Stomach (tissue), 8 donors: ENCODE measurements at regions not wholly inside any gene's neighbourhood (a gene's known extent, or its start where the extent isn't known, plus 50 kb on each side); places are given as distances from the start of the nearest gene placed in this dataset.

Experiments used
- DNase-seq, 2 donors: peaks; one replicate each; pipeline versions ENCODE4 v3.0.0 to v3.0.0-alpha.2; 2013 to 2019
- H3K27ac ChIP-seq, 5 donors: fragments of 200-600 bp in 4 of 5; sonication (generic) in 4 of 5; one replicate each; pipeline ENCODE4 v1.5.1; 2013 to 2019; ENCODE audit warnings: mild to moderate bottlenecking in 1 of 5, moderate library complexity in 1 of 5
- H3K27me3 ChIP-seq, 3 donors: fragments of 200-600 bp; sonication (generic); one replicate each; pipeline ENCODE4 v1.5.1; 2017 to 2019; ENCODE audit warnings: mixed run types in 1 of 3
- H3K36me3 ChIP-seq, 4 donors: fragments of 200-600 bp; sonication (generic); 1 replicate in 3 of 4; 2 replicates in 1 of 4; pipeline ENCODE4 v1.5.1; 2016 to 2019
- H3K4me1 ChIP-seq, 4 donors: fragments of 200-600 bp; sonication (generic); one replicate each; pipeline ENCODE4 v1.5.1; 2016 to 2019
- H3K4me3 ChIP-seq, 4 donors: fragments of 200-600 bp; sonication (generic) in 3 of 4; one replicate each; pipeline ENCODE4 v1.5.1; 2016 to 2019; ENCODE audit warnings: mild to moderate bottlenecking in 1 of 4
- H3K9me3 ChIP-seq, 4 donors: fragments of 200-600 bp; sonication (generic); one replicate each; pipeline ENCODE4 v1.5.1; 2016 to 2019
- EP300 ChIP-seq: sonication (generic); formaldehyde crosslinking; IDR thresholded peaks from one replicate; pipeline ENCODE4 v1.6.1; 2017; ENCODE audit warnings: antibody characterized with exemption
- POLR2A ChIP-seq, 4 donors: fragments of 450-650 bp; IDR thresholded peaks; one replicate each; pipeline ENCODE4 v1.6.1; 2016; ENCODE audit warnings: antibody characterized with exemption in 4 of 4, control low read depth in 2 of 4, mild to moderate bottlenecking in 1 of 4, moderate library complexity in 1 of 4
- POLR2AphosphoS5 ChIP-seq, 3 donors: sonication (generic); formaldehyde crosslinking; IDR thresholded peaks; one replicate each; pipeline ENCODE4 v1.6.1; 2016; ENCODE audit warnings: antibody characterized with exemption in 3 of 3
- whole genome bisulfite sequencing, 5 donors: extraction: QIAGEN DNeasy Blood & Tissue Kit in 3 of 5; methylation state at CpG; one replicate each; pipeline versions ENCODE4 v1.1.5 to v1.1.7; 2013 to 2018; 5-methylcytosine and 5-hydroxymethylcytosine counted together
- intact Hi-C: fragments of 100-400 bp; cut with DNase I; formaldehyde crosslinking; loops from one replicate; pipeline ENCODE4 v1.15.1; 2023; ENCODE audit warnings: low total_unique reads
- TF ChIP-seq, protein P1 (sequence below), 7 experiments: fragments of 450-650 bp in 4 of 7; fragments of 200-600 bp in 3 of 7; sonication (generic) in 3 of 7; IDR thresholded peaks; one replicate each; pipeline ENCODE4 v1.5.1; 2016 to 2019; ENCODE audit warnings: antibody characterized with exemption in 7 of 7, control low read depth in 2 of 7, mild to moderate bottlenecking in 1 of 7
- donor health status: healthy with polysubstance abuse.
- donor health status: Bipolar disorder and iron deficiency.
- donor health status: healthy.

DNA sequence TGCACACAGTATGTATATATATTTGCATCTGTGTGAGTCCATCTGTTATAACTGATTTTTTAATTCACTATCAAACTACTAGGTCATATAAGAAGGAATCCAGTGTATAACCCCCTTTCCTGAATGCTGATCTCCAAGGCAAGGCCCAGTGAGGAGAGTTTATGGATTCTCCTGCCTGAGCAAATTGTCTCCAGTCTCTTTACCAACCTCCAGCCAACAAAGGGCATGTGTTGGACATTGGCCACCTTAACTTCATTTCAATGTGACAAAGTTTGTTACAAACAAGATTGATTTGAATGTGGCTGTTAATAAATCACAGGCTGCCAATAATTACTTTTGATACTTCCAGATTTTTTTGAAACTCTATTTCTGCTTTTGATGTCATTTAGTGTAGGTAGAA, 191.6 kb downstream of the HAO1 start:
- Histone ChIP-seq H3K36me3 (no peaks in the 10 kb centered on the region), H3K27me3 (no peaks in the 10 kb centered on the region), H3K27ac (no peak overlapping the region), H3K4me3 (no peak overlapping the region), H3K9me3 (peaks cover 0 to 9% (median 4%) of the 10 kb centered on the region in 4 donors), H3K4me1 (no peaks in the 10 kb centered on the region)
- intact Hi-C loops, result no loop called here
- no peak for DNase-seq
- no peak for TF ChIP-seq EP300
- TF ChIP-seq, protein P1, sequence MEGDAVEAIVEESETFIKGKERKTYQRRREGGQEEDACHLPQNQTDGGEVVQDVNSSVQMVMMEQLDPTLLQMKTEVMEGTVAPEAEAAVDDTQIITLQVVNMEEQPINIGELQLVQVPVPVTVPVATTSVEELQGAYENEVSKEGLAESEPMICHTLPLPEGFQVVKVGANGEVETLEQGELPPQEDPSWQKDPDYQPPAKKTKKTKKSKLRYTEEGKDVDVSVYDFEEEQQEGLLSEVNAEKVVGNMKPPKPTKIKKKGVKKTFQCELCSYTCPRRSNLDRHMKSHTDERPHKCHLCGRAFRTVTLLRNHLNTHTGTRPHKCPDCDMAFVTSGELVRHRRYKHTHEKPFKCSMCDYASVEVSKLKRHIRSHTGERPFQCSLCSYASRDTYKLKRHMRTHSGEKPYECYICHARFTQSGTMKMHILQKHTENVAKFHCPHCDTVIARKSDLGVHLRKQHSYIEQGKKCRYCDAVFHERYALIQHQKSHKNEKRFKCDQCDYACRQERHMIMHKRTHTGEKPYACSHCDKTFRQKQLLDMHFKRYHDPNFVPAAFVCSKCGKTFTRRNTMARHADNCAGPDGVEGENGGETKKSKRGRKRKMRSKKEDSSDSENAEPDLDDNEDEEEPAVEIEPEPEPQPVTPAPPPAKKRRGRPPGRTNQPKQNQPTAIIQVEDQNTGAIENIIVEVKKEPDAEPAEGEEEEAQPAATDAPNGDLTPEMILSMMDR (IDR thresholded peaks at IDR 0.05), result no peak
- TF ChIP-seq POLR2A (IDR thresholded peaks at IDR 0.05), result no peak
- TF ChIP-seq POLR2AphosphoS5 (IDR thresholded peaks at IDR 0.05), result no peak

DNA sequence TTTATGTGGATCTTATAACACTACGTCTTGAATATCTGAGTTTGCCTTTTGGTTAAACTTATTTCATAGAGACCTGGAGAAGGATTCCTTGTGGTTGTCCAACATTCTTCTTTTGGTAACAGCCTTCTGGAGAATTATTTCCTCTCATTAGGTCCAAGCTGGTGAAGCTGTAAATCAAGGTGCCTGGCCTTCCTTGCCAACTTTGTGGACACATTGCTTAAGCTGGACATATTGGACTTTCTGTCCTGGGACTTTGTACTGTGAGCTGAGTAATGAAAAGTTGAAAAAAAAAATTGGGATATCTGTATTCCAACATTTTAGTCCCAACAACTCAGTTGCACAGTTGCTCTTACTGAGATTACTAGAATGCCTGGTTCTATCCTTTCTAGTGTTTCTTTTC, 186.2 kb downstream of the HAO1 start:
- no peak for TF ChIP-seq POLR2A (IDR thresholded peaks at IDR 0.05)
- TF ChIP-seq, protein P1 (IDR thresholded peaks at IDR 0.05), result no peak
- TF ChIP-seq EP300, result no peak
- TF ChIP-seq POLR2AphosphoS5 (IDR thresholded peaks at IDR 0.05), result no peak
- Histone ChIP-seq H3K4me3 (no peak overlapping the region), H3K27ac (no peak overlapping the region), H3K36me3 (no peaks in the 10 kb centered on the region), H3K4me1 (no peaks in the 10 kb centered on the region), H3K27me3 (no peaks in the 10 kb centered on the region), H3K9me3 (no peaks in the 10 kb centered on the region)
- WGBS, 5 donors, result 91 to 100% (median 93%) methylated on average over 1 of the region's 1 CpG
- DNase-seq, result no peak
- intact Hi-C loops, result no loop called here

DNA sequence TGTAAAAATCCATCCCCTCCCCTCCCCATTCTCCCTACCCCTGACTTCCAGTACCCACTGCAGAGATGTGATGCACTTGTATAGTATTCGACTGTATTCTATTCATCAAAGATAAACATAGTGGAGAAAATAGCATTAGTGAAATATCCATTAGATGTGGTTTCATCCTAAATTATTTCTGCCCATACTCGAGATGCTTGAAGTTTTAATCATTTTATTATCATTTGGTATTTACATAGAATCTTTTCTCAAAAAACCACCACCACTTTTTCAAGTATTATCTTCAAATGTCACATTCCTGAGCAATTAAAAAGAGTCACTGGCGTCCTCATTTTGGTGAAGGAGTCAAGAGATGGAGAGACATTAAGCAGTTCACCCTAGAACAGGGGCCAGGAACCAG, 181.9 kb downstream of the HAO1 start:
- no peak for DNase-seq
- Histone ChIP-seq H3K4me1 (no peaks in the 10 kb centered on the region), H3K27ac (no peak overlapping the region), H3K4me3 (no peak overlapping the region), H3K27me3 (no peaks in the 10 kb centered on the region), H3K36me3 (no peaks in the 10 kb centered on the region), H3K9me3 (no peaks in the 10 kb centered on the region)
- 61 to 78% (median 65%) methylated on average over 3 of the region's 3 CpGs for whole genome bisulfite sequencing, 5 donors
- intact Hi-C loops, result no loop called here
- TF ChIP-seq POLR2AphosphoS5 (IDR thresholded peaks at IDR 0.05) (no peak), POLR2A (IDR thresholded peaks at IDR 0.05) (no peak), EP300 (no peak)
- TF ChIP-seq, protein P1 (IDR thresholded peaks at IDR 0.05), result no peak

DNA sequence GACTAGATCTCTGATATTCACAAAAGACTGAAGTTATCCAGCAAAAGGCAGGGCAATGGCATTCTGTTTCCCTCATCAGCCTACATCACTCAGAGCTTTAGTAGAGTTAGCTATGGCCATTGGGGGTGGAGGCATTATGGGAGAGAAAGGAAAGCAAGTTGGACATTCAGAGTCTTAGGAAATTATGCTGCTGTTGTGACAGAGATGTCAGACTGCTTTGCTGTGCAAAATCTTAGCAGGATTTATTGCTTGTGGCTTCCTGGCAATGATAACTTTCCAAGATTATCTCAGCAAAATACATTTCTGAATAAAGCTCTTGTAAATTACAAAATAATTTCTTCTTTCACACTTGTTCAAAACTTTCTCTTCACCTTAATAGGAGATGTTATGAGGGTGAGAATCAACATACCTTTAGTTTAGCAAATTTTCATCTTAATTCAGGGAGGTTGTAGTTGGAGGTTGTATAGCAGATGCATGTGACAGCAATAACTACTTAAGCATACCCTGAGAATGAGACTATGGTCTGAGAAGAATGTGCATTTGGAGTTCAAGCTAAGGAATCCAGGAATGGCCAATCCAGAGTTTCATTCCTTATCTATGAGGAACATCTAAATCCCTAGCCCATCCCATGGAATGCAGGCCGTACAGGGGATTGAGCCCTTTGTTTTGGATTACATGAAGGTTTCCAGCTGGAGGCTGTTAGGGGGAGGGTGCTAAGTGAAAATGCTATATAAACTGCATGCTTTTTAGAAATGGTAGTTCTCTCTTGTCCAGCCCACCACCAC, 179.8 kb downstream of the HAO1 start:
- no peak overlapping the region for H3K4me3 ChIP-seq
- WGBS, 5 donors, result 36 to 52% (median 45%) methylated on average over 1 of the region's 1 CpG

More for the DNA sequence above, 179.8 kb downstream of the HAO1 start:
- TF ChIP-seq EP300 (no peak), POLR2A (IDR thresholded peaks at IDR 0.05) (no peak), POLR2AphosphoS5 (IDR thresholded peaks at IDR 0.05) (no peak)
- TF ChIP-seq, protein P1 (IDR thresholded peaks at IDR 0.05), result no peak
- H3K9me3 ChIP-seq, result no peaks in the 10 kb centered on the region
- intact Hi-C loops, result no loop called here
- no peaks in the 10 kb centered on the region for H3K4me1 ChIP-seq
- DNase-seq, result no peak
- no peaks in the 10 kb centered on the region for H3K27me3 ChIP-seq
- no peak overlapping the region for H3K27ac ChIP-seq
- no peaks in the 10 kb centered on the region for H3K36me3 ChIP-seq
